ENCODE measurements at regions not wholly inside any gene's neighbourhood (a gene's known extent, or its start where the extent isn't known, plus 50 kb on each side); places are given as distances from the start of the nearest gene placed in this dataset.

DNA sequence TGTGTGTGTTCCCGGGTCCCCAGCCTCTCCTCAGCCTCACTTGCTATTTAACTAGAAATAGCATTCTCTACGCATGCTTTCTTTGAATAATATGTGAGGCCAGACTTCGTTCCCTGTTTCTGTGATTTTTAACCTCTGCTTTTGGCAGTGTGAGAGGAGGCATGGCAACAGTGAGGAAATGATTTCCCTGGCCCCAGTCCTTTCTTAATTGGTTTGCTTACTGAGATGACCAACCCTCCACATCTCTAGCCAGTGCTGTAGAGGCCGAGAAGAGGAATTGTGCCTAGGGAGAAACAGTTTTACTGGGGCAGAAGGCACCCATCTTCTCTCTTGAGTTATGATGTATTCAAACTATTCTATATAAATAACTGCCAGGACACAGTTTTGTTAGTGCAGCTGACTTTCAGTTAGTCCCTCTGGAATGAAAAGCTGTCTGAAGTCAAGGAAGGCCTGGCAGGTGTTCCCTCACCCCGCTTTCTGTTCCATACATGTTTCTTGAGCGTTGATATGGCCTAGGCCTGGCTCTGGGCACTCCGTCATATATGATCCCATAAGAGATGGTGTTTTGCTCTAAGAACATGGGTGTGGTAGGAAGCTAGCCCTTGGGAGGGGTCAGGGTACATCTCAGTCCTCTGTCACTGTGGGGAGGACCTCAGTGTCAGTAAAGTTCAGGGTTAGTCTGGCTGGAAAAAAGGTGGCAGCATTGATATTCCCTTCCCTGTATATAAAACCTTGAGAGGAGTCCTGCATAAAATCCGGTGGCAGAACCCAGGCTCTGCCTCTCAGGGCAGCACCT, 73.7 kb upstream of the NPAS1 start:
- no peak for FAIRE-seq

DNA sequence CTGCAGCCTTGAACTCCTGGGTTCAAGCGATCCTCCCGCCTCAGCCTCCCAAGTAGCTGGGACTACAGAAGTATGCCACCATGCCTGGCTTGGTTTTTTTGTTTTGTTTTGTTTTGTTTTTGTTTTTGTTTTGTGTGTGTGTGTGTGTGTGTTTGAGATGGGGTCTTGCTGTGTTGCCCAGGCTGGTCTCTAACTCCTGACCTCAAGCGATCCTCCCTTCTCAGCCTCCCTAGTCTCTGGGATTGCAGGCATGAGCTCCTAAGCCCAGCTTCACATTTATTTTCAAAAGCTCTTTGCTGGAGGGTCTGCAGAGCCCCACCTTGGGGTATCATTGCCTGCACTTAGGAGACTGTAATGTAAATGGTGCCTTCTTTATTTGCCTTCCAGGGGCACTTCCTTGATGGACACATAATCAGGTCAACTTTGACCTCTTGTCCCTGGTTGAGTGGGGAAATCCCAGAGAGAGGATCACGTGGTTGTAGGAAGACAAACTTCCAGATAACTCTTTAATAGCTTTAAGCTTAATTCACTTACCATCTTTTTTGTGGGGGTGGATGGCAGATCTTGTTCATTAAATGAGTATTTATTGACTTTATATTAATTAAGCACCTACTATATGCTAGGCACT, 72.9 kb upstream of the NPAS1 start:
- FAIRE-seq = no peak

DNA sequence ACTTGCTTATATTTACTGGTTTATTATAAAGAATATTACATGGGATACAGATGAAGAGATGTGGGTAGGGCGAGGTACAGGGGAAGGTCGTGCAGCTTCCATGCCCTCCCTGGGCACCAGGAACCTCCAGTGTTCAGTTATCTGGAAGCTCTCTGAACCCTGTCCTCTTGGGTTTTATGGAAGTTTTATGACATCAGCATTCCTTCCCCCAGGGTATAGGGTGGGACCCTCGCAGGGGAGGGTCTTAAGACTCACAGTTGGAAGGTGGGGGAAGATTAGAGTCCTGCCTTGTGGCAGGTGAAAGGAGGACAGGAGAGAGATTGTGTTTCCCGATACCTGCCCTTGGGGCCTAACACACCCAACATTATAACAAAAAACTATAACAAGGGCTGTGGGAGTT, 71.8 kb upstream of the NPAS1 start:
- no peak for FAIRE-seq

DNA sequence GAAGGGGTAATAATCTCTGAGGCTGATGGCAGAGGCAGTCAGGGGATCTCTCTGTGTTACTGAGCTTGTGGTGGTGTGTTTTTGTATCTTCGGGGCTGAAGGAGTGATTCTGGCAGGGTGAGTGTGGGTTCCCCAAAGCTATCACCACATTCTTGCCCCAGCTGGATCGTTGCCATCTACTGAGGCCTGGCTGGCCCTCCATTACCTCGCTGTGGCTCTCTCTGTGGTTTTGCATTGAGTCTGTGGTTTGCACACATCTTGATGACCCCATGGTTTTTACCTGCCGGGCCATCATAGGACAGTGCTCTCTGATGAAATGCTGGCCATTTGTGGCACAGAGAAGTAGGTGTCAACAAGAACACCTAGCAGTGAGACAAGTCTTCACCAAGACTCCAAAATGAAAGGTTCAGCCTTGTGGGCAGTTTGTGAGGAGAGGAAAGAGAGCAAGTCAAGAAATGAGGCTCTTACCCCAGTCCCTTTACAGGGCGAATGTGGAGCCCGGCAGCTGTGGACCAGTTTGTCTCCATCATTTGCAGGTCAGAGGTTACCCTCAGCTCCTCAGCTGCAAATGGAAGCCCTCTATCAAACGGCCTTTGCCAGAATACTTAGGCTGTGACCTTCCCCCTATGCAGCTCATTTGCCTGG, 69.0 kb upstream of the NPAS1 start:
- no peak for FAIRE-seq

- FAIRE-seq = no peak
These were observed 68.3 kb upstream of the NPAS1 start for GRCh38 chr19:46951171-46951986.

- FAIRE-seq = no peak
These were observed 66.8 kb upstream of the NPAS1 start for GRCh38 chr19:46952874-46953273.

- FAIRE-seq = no peak
These were observed 65.6 kb upstream of the NPAS1 start for GRCh38 chr19:46953955-46954501.

DNA sequence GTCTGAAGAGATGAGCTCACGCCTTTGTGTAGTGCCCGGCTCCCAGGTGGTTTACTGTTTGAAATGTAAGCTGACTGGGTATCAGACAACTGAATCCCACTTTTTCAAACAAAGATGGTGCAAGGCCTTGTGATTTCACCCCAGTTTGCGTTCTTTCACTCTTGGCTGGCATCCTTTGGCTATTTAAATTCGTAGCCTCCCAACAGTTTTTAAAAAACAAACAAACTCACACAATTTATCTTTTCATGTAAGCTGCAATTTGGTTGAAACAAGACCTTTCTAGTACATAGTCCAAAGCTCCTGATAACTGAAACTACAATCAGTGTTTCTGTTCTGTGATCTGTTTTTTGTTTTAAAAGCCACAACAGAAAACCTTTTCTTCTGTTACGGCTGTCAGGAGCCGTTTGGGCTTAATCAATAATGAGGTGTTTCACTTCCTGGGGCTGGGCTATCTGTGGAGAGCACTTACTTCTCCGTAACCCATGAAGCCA, 65.1 kb upstream of the NPAS1 start:
- no peak for FAIRE-seq

DNA sequence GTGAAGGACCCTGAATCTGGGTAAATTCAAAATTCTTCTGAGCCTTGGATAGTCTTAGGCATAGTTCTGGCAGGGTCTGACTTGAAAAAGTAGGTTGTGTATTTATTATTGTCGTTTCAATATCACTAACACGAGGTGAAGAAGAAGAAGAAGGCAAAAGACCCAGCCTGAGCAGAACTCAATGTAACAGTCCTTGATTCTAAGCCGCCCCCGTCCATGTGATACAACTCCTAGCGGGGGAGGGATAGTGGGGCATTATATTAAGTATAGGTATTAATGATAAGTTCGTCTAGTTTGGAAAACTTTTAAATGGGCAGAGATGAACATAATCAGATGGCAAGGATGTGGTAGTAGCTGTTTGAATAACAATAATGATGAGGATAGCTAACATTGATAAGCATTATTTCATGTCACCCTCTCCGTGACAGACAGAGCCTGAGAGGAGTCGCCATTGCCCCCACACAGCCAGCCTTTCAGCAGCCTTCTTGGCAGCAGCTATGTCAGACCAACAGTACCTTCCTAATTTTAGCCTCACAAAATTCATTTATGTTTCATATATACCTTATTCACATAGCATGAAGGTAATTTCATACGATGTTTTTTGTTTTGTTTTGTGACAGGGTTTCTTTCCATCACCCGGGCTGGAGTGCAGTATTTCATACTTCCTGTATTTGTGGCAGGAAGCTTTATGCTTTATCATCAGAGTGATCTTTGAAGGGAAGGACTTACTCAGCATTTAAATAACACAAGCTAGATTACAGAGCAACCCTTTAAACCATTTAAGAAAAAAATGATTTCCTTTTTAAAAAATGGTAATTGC, 64.4 kb upstream of the NPAS1 start:
- FAIRE-seq = no peak

DNA sequence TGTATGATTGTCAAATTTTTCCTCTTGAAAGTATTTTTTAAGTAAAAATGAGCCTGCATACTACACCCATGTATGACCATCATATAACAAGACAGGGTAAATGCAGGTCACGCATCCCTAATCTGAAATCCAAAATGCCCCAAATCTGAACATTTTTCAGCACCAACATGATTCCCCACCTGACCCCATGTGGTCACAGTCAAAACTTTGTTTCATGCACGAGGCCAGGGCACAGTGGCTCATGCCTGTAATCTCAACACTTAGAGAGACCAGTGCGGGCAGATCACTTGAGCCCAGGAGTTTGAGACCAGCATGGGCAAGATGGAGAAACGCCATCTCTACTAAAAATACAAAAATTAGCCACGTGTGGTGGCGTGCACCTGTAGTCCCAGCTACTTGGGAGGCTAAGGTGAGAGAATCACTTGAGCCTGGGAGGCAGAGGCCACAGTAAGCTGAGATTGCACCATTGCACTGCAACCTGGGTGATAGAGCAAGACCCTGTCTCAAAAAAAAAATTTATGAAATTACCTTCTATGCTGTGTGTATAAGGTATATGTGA, 63.7 kb upstream of the NPAS1 start:
- no peak for FAIRE-seq

DNA sequence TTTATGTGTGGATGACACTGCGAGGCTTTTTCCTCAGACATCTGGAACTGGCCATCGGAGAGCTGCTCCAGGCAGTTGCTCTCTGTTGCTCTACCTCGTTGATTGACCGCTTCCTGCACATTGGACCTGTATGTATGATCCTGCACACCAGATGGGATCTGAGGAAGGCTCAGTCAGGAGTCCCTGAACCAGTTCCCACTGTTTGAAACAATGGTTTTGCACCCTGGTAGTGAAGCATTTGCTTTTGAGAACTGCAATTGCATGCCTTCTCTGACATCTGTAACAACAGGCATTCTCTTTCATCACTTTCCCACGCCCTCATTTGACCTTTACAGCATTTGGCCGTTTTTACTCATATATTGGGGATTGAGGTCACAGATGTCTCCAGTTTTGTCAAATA, 61.1 kb upstream of the NPAS1 start:
- FAIRE-seq = no peak

GRCh38 chr19:46959894-46960556, 59.6 kb upstream of the NPAS1 start:
- no peak for FAIRE-seq

DNA sequence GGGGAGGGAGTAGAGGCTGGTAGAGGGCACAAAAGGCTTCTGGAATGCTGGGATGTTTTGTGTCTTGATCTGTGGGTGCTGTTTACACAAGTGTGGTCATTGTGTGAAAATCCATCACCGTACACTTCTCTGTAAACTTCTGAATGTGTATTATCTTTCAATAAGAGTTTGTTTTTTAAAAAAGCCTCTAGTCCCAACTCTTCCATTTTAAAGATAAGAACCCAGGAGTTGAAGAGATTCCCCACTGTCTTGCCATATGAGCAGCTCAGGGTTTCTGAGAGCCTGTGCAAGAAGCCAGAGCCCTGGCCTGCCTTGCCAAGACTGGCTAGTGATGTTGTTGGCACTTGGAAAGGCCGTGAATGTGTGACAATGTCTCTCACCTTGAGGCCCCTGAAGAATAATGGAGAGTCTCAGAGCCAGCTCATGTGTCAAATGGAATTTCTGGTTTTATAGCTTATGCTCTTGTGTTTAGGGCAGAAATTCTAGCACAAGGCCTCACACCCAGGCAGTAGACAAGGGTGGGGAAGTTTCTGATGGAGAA, 57.5 kb upstream of the NPAS1 start:
- FAIRE-seq = no peak

DNA sequence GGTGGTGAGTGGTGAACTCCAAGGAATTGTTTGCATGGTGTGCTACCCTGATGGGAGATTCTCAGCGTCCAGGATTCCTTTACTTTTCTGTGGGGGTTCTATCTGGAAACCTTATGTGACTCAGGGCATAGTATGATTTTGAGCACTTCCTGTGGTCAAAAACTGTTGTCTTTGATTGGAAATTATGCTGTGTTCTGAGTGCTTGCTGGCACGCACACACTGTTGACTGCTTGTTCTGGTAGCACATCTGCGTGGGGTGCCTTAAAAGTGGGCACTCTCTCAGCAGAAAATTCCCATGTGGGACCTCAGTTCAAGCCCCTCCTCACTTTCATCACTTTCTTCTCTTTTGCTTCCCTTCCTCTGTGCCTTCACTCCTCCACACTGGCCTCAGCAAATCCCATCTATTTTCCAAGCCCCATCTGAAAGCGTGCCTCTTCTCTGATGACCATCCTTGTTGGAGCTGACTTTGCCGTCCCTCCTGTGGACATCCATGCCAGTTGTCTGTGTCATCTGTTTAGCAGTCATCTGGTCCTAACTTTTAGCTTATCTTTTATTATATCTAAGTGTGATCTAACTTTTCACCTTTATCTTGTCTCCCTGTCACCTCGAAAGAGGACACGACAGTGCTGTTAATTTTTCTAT, 56.4 kb upstream of the NPAS1 start:
- FAIRE-seq = no peak

DNA sequence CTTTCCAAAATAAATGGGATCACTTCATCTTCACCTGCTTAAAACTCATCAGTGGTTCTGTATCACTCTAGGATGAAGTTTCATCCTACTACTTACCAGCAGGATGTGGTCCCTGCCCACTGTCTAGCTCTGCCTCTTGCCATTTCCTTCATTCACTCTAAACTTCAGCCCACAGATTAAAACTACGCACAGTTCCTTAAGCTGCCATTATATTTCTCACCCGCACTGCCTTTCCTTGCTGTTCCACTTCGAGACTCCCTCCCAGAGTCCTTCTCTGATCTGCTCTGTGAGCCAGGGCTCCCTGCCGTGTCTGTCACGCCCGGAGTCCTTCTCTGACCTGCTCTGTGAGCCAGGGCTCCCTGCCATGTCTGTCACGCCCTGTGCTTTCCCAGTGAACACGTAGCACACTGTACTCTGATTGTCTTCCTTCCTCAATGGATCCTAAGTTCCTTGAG, 52.0 kb upstream of the NPAS1 start:
- FAIRE-seq = no peak

Data from G401.6 (cell line).